ENCODE measurements at regions not wholly inside any gene's neighbourhood (a gene's known extent, or its start where the extent isn't known, plus 50 kb on each side); places are given as distances from the start of the nearest gene placed in this dataset.

DNA sequence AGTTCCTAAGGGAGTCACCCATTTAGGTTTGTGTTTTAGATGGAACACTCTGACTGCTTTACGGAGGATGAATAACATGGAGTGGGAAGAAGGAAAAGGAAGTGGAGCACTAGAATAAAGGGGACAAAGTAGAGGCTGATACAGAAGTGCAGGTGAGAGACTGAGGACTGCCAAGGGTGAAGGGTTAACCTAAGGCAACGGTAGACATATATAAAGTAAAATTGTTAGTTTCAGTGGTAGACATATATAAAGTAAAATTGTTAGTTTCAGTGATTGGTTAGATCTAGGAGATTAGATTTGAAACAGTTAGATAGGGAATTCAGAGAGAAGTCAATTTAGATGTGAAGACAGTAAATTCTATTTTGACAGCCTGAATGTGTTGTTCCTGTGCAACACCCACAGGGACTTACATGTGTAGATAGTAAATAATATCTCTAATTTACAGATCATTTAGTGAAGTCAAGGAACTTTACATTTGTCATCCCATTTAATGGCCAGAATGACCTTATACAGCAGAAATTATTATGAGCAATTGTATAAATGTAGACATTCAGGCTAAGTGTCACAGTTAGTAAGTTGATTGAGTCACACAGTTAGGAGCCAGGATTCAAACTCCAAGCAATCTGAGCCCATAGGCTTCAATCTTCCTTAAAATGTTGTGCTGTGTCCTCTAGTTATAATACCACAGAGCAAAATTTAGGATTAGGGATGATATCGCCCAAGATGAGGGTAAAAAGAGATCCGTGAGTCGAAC lies 270.8 kb upstream of the UBE2E3 start:
- Histone ChIP-seq H3K9me3 (peaks cover 0 to 15% (median 2%) of the 10 kb centered on the region in 8 donors), H3K4me3 (no peak overlapping the region), H3K4me1 (no peaks in the 10 kb centered on the region), H3K27ac (no peak overlapping the region), H3K36me3 (no peaks in the 10 kb centered on the region), H3K27me3 (replicated peaks in 1 of 7) (no peaks in the 10 kb centered on the region)
- TF ChIP-seq POLR2AphosphoS5 (IDR thresholded peaks at IDR 0.05) (no peak), POLR2A (IDR thresholded peaks at IDR 0.05) (no peak)
- TF ChIP-seq, protein P1, sequence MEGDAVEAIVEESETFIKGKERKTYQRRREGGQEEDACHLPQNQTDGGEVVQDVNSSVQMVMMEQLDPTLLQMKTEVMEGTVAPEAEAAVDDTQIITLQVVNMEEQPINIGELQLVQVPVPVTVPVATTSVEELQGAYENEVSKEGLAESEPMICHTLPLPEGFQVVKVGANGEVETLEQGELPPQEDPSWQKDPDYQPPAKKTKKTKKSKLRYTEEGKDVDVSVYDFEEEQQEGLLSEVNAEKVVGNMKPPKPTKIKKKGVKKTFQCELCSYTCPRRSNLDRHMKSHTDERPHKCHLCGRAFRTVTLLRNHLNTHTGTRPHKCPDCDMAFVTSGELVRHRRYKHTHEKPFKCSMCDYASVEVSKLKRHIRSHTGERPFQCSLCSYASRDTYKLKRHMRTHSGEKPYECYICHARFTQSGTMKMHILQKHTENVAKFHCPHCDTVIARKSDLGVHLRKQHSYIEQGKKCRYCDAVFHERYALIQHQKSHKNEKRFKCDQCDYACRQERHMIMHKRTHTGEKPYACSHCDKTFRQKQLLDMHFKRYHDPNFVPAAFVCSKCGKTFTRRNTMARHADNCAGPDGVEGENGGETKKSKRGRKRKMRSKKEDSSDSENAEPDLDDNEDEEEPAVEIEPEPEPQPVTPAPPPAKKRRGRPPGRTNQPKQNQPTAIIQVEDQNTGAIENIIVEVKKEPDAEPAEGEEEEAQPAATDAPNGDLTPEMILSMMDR (IDR thresholded peaks at IDR 0.05 in 8 of 11, conservative IDR thresholded peaks at IDR 0.05 in 3 of 11), result no peak
- DNase-seq, result no peak
- intact Hi-C loops (cut with DNase I; ENCODE audit: low total_unique reads), result no loop called here
- WGBS, 5 donors, result 87 to 97% (median 92%) methylated on average over 5 of the region's 5 CpGs

DNA sequence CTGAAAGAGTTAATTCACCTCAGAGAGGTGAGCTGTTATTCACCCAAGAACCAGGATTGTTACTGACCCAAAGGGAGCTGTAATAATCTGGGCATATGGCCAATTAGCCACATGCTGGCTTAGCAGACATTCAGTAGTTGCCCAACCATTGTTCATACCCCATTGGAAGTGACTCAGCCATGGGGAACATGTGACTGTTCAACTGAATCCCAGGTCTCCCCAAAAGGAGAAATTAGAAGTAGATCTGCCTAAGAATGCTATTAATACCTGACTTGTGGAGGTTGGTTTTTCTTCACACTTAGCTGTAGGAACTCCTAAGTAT lies 272.6 kb upstream of the UBE2E3 start:
- Histone ChIP-seq H3K9me3 (peaks cover 0 to 9% (median 2%) of the 10 kb centered on the region in 8 donors), H3K4me1 (no peaks in the 10 kb centered on the region), H3K27ac (no peak overlapping the region), H3K27me3 (replicated peaks in 1 of 7) (no peaks in the 10 kb centered on the region), H3K4me3 (no peak overlapping the region), H3K36me3 (no peaks in the 10 kb centered on the region)
- TF ChIP-seq POLR2A (IDR thresholded peaks at IDR 0.05), result no peak
- no peak for TF ChIP-seq POLR2AphosphoS5 (IDR thresholded peaks at IDR 0.05)
- TF ChIP-seq, protein P1 (IDR thresholded peaks at IDR 0.05 in 8 of 11, conservative IDR thresholded peaks at IDR 0.05 in 3 of 11), result no peak
- no peak for DNase-seq
- intact Hi-C loops (cut with DNase I; ENCODE audit: low total_unique reads), result no loop called here

DNA sequence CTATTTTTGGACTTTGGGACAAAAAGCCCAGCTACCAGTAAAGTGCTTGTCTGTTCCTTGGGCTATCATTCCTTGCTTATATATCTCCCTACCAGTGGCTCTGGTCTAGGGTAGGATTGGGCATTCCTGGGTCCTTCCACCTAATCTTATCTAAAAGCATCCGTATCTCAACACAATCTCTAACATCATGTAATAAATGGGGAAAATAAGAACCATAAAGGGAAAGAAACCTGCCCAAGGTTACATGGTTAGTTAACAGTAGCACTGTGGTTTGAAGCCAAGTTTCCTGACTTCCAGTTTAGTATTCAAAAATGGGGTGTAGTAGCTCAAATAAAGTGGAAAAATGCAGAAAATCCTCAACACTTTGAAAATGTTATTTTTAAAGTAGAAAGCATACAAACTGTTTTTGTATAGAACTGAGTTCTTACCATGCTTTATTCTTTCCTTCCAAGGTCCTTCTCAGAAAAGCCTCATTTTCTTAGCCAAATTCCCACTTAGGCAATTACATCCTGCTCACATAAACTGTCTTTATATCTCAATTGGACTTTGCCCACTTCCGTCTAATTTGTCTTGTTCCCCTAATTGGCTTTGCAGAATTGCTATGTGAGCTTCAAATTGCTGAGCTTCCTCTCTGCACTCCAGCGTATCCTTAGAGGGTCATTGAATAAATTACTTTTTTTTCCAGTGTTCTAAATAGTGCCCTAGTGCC lies 273.1 kb upstream of the UBE2E3 start:
- no peaks in the 10 kb centered on the region for H3K4me1 ChIP-seq
- 54 to 65% (median 61%) methylated on average over 3 of the region's 3 CpGs for WGBS, 5 donors
- H3K4me3 ChIP-seq, result no peak overlapping the region
- no peaks in the 10 kb centered on the region for H3K27me3 ChIP-seq (replicated peaks in 1 of 7)
- H3K27ac ChIP-seq, result no peak overlapping the region
- no peak for DNase-seq
- H3K9me3 ChIP-seq, result peaks cover 0 to 4% (median under 1%) of the 10 kb centered on the region in 8 donors
- intact Hi-C loops (cut with DNase I; ENCODE audit: low total_unique reads), result no loop called here
- no peak for TF ChIP-seq POLR2A (IDR thresholded peaks at IDR 0.05)
- H3K36me3 ChIP-seq, result no peaks in the 10 kb centered on the region

DNA sequence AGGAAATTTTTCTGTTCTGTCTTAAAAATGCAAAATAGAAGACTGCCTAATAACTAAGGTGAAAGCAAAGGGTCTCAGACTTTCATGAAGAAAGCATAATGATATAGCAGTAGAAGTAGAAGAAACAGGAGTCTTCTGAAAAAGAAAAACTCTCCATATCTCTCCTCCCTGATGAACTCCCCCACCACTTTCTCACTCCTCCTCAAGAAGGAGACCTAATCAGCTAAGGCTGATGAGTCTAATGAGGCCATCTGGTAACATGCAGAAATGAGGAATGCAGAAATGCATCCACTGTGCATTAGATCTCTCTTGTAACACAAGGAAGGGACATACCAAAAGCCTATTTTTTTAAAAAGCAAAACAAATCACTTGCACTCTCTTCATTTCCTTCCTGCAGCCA lies 273.7 kb upstream of the UBE2E3 start:
- no peaks in the 10 kb centered on the region for H3K9me3 ChIP-seq
- no peak for DNase-seq
- H3K4me3 ChIP-seq, result no peak overlapping the region
- H3K27me3 ChIP-seq (replicated peaks in 1 of 7), result no peaks in the 10 kb centered on the region
- intact Hi-C loops (cut with DNase I; ENCODE audit: low total_unique reads), result no loop called here
- no peaks in the 10 kb centered on the region for H3K36me3 ChIP-seq
- H3K27ac ChIP-seq, result no peak overlapping the region
- TF ChIP-seq, protein P1 (IDR thresholded peaks at IDR 0.05 in 8 of 11, conservative IDR thresholded peaks at IDR 0.05 in 3 of 11), result no peak
- TF ChIP-seq POLR2AphosphoS5 (IDR thresholded peaks at IDR 0.05) (no peak), POLR2A (IDR thresholded peaks at IDR 0.05) (no peak)
- no peaks in the 10 kb centered on the region for H3K4me1 ChIP-seq

Measured in spleen (tissue), 11 donors.